ENCODE measurements at regions not wholly inside any gene's neighbourhood (a gene's known extent, or its start where the extent isn't known, plus 50 kb on each side); places are given as distances from the start of the nearest gene placed in this dataset.

- DNase-seq (ENCODE audit: low spot score): no peak
Measured at GRCh38 chr5:33372721-33373472, 67.9 kb upstream of the TARS1 start.

GRCh38 chr5:33375900-33376299 lies 64.9 kb upstream of the TARS1 start:
- no peak for DNase-seq (ENCODE audit: low spot score)

- no peak for DNase-seq (ENCODE audit: low spot score)
Measured at GRCh38 chr5:33379757-33380156, 61.0 kb upstream of the TARS1 start.

- no peak for DNase-seq (ENCODE audit: low spot score)
Measured at GRCh38 chr5:33381243-33381642, 59.5 kb upstream of the TARS1 start.

Data from AG08396 (cell line).